ENCODE measurements at regions not wholly inside any gene's neighbourhood (a gene's known extent, or its start where the extent isn't known, plus 50 kb on each side); places are given as distances from the start of the nearest gene placed in this dataset.

- no peak for DNase-seq (ENCODE audit: low read depth)
- no peak for TF ChIP-seq CTCF (IDR thresholded peaks at IDR 0.05; ENCODE audit: insufficient read depth, low read depth, low read length, missing control alignments)
- no peak overlapping the region for H3K4me3 ChIP-seq (ENCODE audit: low read depth, low read length)
Measured at GRCh38 chr2:120934574-120935338, 199.1 kb downstream of the GLI2 start.

GRCh38 chr2:120935339-120936313 lies 200.0 kb downstream of the GLI2 start:
- no peak overlapping the region for H3K4me3 ChIP-seq (ENCODE audit: low read depth, low read length)
- TF ChIP-seq CTCF (IDR thresholded peaks at IDR 0.05; ENCODE audit: insufficient read depth, low read depth, low read length, missing control alignments): no peak
- DNase-seq (ENCODE audit: low read depth): no peak

GRCh38 chr2:120936476-120937334 lies 201.0 kb downstream of the GLI2 start:
- H3K4me3 ChIP-seq (ENCODE audit: low read depth, low read length): no peak overlapping the region
- no peak for DNase-seq (ENCODE audit: low read depth)
- TF ChIP-seq CTCF (IDR thresholded peaks at IDR 0.05; ENCODE audit: insufficient read depth, low read depth, low read length, missing control alignments): no peak

- no peak for TF ChIP-seq CTCF (IDR thresholded peaks at IDR 0.05; ENCODE audit: insufficient read depth, low read depth, low read length, missing control alignments)
- DNase-seq (ENCODE audit: low read depth): no peak
- H3K4me3 ChIP-seq (ENCODE audit: low read depth, low read length): no peak overlapping the region
Measured at GRCh38 chr2:120937686-120938044, 202.0 kb downstream of the GLI2 start.

- no peak for DNase-seq (ENCODE audit: low read depth)
- TF ChIP-seq CTCF (IDR thresholded peaks at IDR 0.05; ENCODE audit: insufficient read depth, low read depth, low read length, missing control alignments): no peak
- H3K4me3 ChIP-seq (ENCODE audit: low read depth, low read length): no peak overlapping the region
Measured at GRCh38 chr2:120938045-120938771, 202.5 kb downstream of the GLI2 start.
